Mesendoderm (in vitro differentiated cells): ENCODE measurements at regions not wholly inside any gene's neighbourhood (a gene's known extent, or its start where the extent isn't known, plus 50 kb on each side); places are given as distances from the start of the nearest gene placed in this dataset.

Experiments used
- DNase-seq: peaks from one replicate; pipeline ENCODE4 v3.0.0; 2013
- H2AK5ac ChIP-seq: 2 replicates; pipeline ENCODE4 v1.6.1; 2013; ENCODE audit warnings: low read length, inconsistent platforms
- H2BK120ac ChIP-seq: 2 replicates; pipeline ENCODE4 v1.6.1; 2013; ENCODE audit warnings: low read depth, mild to moderate bottlenecking, low read length, moderate library complexity, mixed read lengths
- H2BK15ac ChIP-seq: replicated peaks from 2 replicates; pipeline ENCODE4 v1.6.1; 2013; ENCODE audit warnings: low read depth, mild to moderate bottlenecking, moderate library complexity
- H2BK5ac ChIP-seq: 2 replicates; pipeline ENCODE4 v1.6.1; 2013; ENCODE audit warnings: low read length, inconsistent platforms
- H3K18ac ChIP-seq: 2 replicates; pipeline ENCODE4 v1.6.1; 2013; ENCODE audit warnings: mild to moderate bottlenecking, low read length, mixed read lengths
- H3K23ac ChIP-seq: one replicate; pipeline ENCODE4 v1.6.1; 2013; ENCODE audit warnings: low read length
- H3K27ac ChIP-seq: 2 replicates; pipeline ENCODE4 v1.5.1; 2013; ENCODE audit warnings: low read depth, mild to moderate bottlenecking, inconsistent platforms, low read length, moderate library complexity
- H3K27me3 ChIP-seq: 2 replicates; pipeline ENCODE4 v1.6.1; 2013; ENCODE audit warnings: low read length, control low read depth, mild to moderate bottlenecking, inconsistent platforms; ENCODE audit not compliant: insufficient read depth, poor library complexity
- H3K36me3 ChIP-seq: 2 replicates; pipeline ENCODE4 v1.6.1; 2013; ENCODE audit warnings: low read length, inconsistent platforms; ENCODE audit not compliant: control insufficient read depth, insufficient read depth
- H3K4ac ChIP-seq: one replicate; pipeline ENCODE4 v1.6.1; 2013; ENCODE audit warnings: low read depth, mild to moderate bottlenecking, low read length, moderate library complexity
- H3K4me1 ChIP-seq: 2 replicates; pipeline ENCODE4 v1.6.1; 2013; ENCODE audit warnings: low read depth, low read length, inconsistent platforms; ENCODE audit not compliant: control insufficient read depth
- H3K4me2 ChIP-seq: 2 replicates; pipeline ENCODE4 v1.6.1; 2013; ENCODE audit warnings: low read length
- H3K4me3 ChIP-seq: 2 replicates; pipeline ENCODE4 v1.5.1; 2013; ENCODE audit warnings: mild to moderate bottlenecking, low read length
- H3K56ac ChIP-seq: one replicate; pipeline ENCODE4 v1.6.1; 2013; ENCODE audit warnings: low read length
- H3K79me1 ChIP-seq: 2 replicates; pipeline ENCODE4 v1.6.1; 2013; ENCODE audit warnings: low read length, inconsistent platforms
- H3K79me2 ChIP-seq: 2 replicates; pipeline ENCODE4 v1.6.1; 2013; ENCODE audit warnings: mild to moderate bottlenecking, low read length; ENCODE audit not compliant: control insufficient read depth, insufficient read depth
- H3K9ac ChIP-seq: 2 replicates; pipeline ENCODE4 v1.6.1; 2013; ENCODE audit warnings: low read length, inconsistent platforms
- H4K5ac ChIP-seq: one replicate; pipeline ENCODE4 v1.6.1; 2013; ENCODE audit warnings: low read length
- H4K8ac ChIP-seq: one replicate; pipeline ENCODE4 v1.6.1; 2013; ENCODE audit warnings: low read depth, mild to moderate bottlenecking, control low read depth, low read length, moderate library complexity
- WGBS: extraction: QIAGEN DNeasy Blood & Tissue Kit; methylation state at CpG from one replicate; pipeline ENCODE4 v1.1.7; 2013; ENCODE audit warnings: low lambda C conversion rate, missing lambda C conversion rate; ENCODE audit not compliant: insufficient coverage; ENCODE audit errors: extremely low coverage; 5-methylcytosine and 5-hydroxymethylcytosine counted together

DNA sequence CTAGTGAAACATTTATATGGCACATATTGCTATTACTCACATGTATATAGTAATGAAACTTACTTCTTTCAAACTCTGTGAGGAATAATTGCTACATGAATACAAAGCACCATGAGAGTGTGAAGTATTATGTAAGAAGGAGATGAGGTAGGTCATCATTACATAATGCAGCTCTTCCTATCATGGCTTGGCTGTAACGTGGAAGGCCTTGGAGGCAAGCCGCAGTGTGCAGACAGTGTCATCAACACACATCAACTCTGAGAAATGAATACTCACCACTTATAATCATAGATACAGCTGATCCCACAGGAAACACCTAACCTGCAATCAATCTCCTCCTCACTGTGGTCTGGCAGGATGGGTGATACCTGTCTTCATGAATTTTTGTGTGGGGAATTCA is 49.9 kb upstream of the CCDC91 start:
- Histone ChIP-seq H3K9ac (no peak overlapping the region), H2BK15ac (no peak overlapping the region), H3K4ac (no peak overlapping the region), H2BK5ac (no peak overlapping the region), H3K23ac (no peak overlapping the region), H3K27me3 (no peaks in the 10 kb centered on the region), H3K4me1 (no peaks in the 10 kb centered on the region), H2BK120ac (no peak overlapping the region), H3K79me1 (no peaks in the 10 kb centered on the region), H3K36me3 (no peaks in the 10 kb centered on the region), H3K4me3 (no peak overlapping the region), H3K4me2 (no peak overlapping the region), H3K27ac (no peak overlapping the region), H2AK5ac (no peak overlapping the region), H3K56ac (no peak overlapping the region), H4K8ac (no peak overlapping the region), H3K79me2 (no peaks in the 10 kb centered on the region), H4K5ac (no peak overlapping the region), H3K18ac (no peak overlapping the region)
- DNase-seq = no peak
- no CpG with 5 or more reads among the region's 2 CpGs for WGBS
